ENCODE measurements at regions not wholly inside any gene's neighbourhood (a gene's known extent, or its start where the extent isn't known, plus 50 kb on each side); places are given as distances from the start of the nearest gene placed in this dataset.
"Not testable (repeated sequence)": the region's sequence is repeated elsewhere in the genome, so short reads cannot be mapped to it uniquely, and the experiment has no call there.

DNA sequence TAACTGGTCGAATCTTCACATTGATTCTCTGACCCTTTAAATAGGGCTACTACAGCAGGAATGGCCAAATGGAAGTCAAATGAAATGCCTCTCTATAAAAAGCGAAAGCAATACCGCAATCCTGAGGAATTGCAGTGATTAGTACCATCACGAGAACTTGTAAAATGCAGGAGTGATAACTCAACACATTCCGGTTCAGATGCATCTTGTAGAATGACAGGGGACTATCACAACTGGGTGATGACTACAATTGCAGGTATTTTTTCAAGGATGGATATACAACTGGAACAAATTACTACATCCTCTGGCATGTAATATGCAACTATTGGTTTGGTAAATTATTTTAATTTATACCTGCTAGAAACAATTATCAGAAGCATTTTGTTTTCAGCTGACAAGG lies 140.4 kb downstream of the PCDH20 start:
- WGBS, 2 donors, result 69 to 86% methylated on average over 5 of the region's 5 CpGs
- DNase-seq, result no peak
- H3K4me1 ChIP-seq, result no peaks in the 10 kb centered on the region
- no peak for ATAC-seq
- no peaks in the 10 kb centered on the region for H3K36me3 ChIP-seq
- no peak overlapping the region for H3K4me3 ChIP-seq
- H3K9me3 ChIP-seq, result no peaks in the 10 kb centered on the region
- H3K27me3 ChIP-seq, result no peaks in the 10 kb centered on the region
- H3K27ac ChIP-seq, result no peak overlapping the region
- intact Hi-C loops (cut with DNase I), result no loop called here
- no peak for FAIRE-seq
- TF ChIP-seq, protein P1, sequence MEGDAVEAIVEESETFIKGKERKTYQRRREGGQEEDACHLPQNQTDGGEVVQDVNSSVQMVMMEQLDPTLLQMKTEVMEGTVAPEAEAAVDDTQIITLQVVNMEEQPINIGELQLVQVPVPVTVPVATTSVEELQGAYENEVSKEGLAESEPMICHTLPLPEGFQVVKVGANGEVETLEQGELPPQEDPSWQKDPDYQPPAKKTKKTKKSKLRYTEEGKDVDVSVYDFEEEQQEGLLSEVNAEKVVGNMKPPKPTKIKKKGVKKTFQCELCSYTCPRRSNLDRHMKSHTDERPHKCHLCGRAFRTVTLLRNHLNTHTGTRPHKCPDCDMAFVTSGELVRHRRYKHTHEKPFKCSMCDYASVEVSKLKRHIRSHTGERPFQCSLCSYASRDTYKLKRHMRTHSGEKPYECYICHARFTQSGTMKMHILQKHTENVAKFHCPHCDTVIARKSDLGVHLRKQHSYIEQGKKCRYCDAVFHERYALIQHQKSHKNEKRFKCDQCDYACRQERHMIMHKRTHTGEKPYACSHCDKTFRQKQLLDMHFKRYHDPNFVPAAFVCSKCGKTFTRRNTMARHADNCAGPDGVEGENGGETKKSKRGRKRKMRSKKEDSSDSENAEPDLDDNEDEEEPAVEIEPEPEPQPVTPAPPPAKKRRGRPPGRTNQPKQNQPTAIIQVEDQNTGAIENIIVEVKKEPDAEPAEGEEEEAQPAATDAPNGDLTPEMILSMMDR (IDR thresholded peaks at IDR 0.05), result no peak

DNA sequence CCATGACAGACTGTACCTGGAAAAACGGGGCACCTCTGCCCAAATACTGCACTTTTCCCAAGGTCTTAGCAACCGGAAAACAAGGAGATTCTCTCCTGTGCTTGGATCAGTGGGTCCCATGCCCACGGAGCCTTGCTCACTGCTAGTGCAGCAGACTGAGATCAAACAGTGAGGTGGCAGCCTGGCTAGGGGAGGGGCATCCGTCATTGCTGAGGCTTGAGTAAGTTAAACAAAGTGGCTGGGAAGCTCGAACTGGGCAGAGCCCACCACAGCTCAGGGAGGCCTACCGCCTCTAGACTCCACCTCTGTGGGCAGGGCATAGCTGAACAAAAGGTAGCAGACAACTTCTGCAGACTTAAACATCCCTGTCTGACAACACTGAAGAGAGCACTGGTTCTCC lies 148.8 kb downstream of the PCDH20 start:
- ATAC-seq; H3K27me3 ChIP-seq; intact Hi-C loops (cut with DNase I); H3K4me3 ChIP-seq; H3K27ac ChIP-seq; FAIRE-seq; H3K36me3 ChIP-seq; H3K9me3 ChIP-seq; H3K4me1 ChIP-seq: not testable (repeated sequence)
- DNase-seq, result peak in 1 of 6 donors; percentile 14
- WGBS, 2 donors, result 54 to 62% methylated on average over 6 of the region's 6 CpGs

DNA sequence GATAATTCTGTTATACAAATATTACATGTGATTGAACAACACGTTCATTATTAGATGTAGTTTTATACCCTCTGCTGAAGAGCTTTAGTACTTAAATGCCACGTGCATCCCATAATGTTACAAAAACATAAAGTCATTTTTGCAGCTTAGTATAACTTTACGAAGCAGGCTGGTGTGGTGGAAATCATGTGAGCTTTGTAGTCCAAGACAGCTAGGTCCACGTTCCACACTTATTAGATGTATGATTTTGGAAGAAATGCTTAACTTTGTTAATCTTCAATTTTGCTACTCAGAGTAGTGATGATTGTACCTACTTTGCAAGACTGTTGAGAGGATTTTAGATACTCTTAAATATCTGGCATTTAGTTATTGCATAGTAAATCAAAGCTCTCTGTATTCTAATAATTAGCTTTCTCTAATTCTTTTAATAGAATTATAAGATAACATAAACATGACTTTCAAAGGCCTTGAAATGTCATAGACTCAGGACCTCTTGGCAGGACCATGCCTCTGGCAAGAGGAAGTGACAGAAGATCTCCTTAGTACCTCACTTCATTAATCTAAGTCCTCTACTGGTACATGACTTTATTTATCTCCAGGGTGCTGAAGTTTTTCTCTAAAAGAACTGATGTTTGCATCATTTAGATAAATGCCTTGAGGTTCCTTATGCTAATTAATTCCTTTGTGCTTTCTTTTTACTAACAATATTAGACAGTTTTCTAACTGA lies 153.7 kb downstream of the PCDH20 start:
- FAIRE-seq (no peak), DNase-seq (no peak)
- H3K4me3 ChIP-seq, result no peak overlapping the region

GRCh38 chr13:61258185-61258584 lies 157.5 kb downstream of the PCDH20 start:
- Histone ChIP-seq H3K36me3 (no peaks in the 10 kb centered on the region), H3K4me1 (no peaks in the 10 kb centered on the region), H3K27me3 (no peaks in the 10 kb centered on the region), H3K9me3 (no peaks in the 10 kb centered on the region), H3K27ac (no peak overlapping the region), H3K4me3 (no peak overlapping the region)
- no peak for FAIRE-seq
- TF ChIP-seq, protein P1 (IDR thresholded peaks at IDR 0.05), result no peak
- no peak for ATAC-seq
- intact Hi-C loops (cut with DNase I), result no loop called here
- no peak for DNase-seq

More for the DNA sequence above, 153.7 kb downstream of the PCDH20 start:
- no peaks in the 10 kb centered on the region for H3K9me3 ChIP-seq
- H3K4me1 ChIP-seq, result no peaks in the 10 kb centered on the region
- intact Hi-C loops (cut with DNase I), result no loop called here
- ATAC-seq, result no peak
- no peaks in the 10 kb centered on the region for H3K36me3 ChIP-seq
- TF ChIP-seq, protein P1 (IDR thresholded peaks at IDR 0.05), result no peak
- no peaks in the 10 kb centered on the region for H3K27me3 ChIP-seq
- WGBS, 2 donors, result 62 to 67% methylated on average over 4 of the region's 4 CpGs
- H3K27ac ChIP-seq, result no peak overlapping the region

DNA sequence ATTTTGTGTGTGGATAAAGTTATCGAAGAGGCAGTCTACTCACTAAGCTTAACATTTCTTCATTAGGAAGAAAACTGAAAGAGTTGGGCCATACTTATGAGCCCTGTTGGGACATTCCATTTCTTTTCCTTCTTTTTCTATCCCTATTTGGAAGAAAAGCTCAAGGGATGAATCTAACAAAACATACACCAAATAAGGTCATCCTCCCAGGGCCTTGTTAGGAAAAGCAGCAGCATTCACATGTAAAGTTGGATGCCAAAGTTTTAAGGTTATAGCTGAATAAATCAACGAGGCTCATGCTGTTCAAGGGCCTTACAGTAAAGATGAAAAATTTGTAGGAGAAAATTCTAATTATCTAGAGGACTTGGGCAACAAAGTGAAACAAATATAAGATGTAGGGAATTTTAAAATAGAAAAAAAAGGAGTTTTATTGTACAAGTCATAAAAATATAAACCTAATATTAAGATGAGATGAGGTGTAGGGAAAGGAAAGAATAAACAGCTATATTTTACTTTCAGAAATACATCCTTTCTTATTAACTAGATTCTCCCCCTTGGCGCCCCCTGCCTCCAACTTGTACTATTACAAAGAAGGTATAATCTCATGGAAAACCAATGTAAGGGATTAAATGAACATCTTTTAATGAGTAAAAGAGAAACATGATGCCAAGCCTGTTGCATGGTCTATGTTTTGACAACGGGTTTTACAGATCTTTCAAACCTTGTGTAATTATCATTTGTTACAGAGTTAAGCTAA lies 160.4 kb downstream of the PCDH20 start:
- Histone ChIP-seq H3K27ac (no peak overlapping the region), H3K9me3 (no peaks in the 10 kb centered on the region), H3K4me1 (no peaks in the 10 kb centered on the region), H3K27me3 (no peaks in the 10 kb centered on the region), H3K4me3 (no peak overlapping the region), H3K36me3 (no peaks in the 10 kb centered on the region)
- WGBS, 2 donors, result 49 to 58% methylated on average over 4 of the region's 4 CpGs
- intact Hi-C loops (cut with DNase I), result no loop called here
- no peak for DNase-seq
- no peak for FAIRE-seq
- TF ChIP-seq, protein P1 (IDR thresholded peaks at IDR 0.05), result no peak
- no peak for ATAC-seq
